Bronchial epithelial cell (primary cell): ENCODE measurements at regions not wholly inside any gene's neighbourhood (a gene's known extent, or its start where the extent isn't known, plus 50 kb on each side); places are given as distances from the start of the nearest gene placed in this dataset.

Experiments used
- DNase-seq: peaks from one replicate; pipeline ENCODE4 v3.0.0-alpha.2; 2010; ENCODE audit warnings: low read depth
- FAIRE-seq: peaks from 2 replicates; lab custom pipeline; 2011; peaks lifted over from hg19 to GRCh38; lab: Jason Lieb, UNC
- H3K27me3 ChIP-seq: 2 replicates; pipeline ENCODE4 v1.5.1; 2011; ENCODE audit warnings: low read length; ENCODE audit not compliant: control insufficient read depth, insufficient read depth
- H3K36me3 ChIP-seq: 2 replicates; pipeline ENCODE4 v1.5.1; 2011; ENCODE audit warnings: low read length; ENCODE audit not compliant: control insufficient read depth, insufficient read depth
- H3K4me3 ChIP-seq: 2 replicates; pipeline ENCODE4 v1.5.1; 2011; ENCODE audit warnings: mild to moderate bottlenecking, low read depth, low read length, control low read depth
- TF ChIP-seq, protein P1 (sequence below): IDR thresholded peaks from 2 replicates; pipeline ENCODE4 v1.5.1; 2011; ENCODE audit warnings: mild to moderate bottlenecking, moderate library complexity, low read length, control low read depth, inconsistent platforms; ENCODE audit not compliant: insufficient read depth, severe bottlenecking

DNA sequence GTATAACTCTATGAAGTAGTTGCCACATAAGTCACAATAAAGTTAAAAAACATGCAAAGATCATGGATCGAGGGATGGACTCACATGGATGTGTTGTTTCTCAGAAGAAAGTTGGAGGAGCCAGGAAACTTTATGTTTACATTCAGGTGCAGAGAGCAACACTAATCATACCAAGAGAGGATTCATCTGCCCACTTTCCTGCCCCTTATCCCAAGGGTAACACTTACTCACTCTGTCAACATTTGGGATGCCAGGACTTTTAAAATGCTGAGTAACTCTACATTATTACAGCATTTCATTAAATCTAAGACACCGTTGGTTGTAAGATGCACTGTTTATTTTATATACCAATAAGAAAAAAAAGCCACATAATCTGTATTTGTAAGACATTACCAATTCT lies 170.4 kb downstream of the KCNE4 start:
- TF ChIP-seq, protein P1, sequence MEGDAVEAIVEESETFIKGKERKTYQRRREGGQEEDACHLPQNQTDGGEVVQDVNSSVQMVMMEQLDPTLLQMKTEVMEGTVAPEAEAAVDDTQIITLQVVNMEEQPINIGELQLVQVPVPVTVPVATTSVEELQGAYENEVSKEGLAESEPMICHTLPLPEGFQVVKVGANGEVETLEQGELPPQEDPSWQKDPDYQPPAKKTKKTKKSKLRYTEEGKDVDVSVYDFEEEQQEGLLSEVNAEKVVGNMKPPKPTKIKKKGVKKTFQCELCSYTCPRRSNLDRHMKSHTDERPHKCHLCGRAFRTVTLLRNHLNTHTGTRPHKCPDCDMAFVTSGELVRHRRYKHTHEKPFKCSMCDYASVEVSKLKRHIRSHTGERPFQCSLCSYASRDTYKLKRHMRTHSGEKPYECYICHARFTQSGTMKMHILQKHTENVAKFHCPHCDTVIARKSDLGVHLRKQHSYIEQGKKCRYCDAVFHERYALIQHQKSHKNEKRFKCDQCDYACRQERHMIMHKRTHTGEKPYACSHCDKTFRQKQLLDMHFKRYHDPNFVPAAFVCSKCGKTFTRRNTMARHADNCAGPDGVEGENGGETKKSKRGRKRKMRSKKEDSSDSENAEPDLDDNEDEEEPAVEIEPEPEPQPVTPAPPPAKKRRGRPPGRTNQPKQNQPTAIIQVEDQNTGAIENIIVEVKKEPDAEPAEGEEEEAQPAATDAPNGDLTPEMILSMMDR, result no peak
- H3K4me3 ChIP-seq, result no peak overlapping the region
- H3K36me3 ChIP-seq, result no peaks in the 10 kb centered on the region
- peak; percentile 95 for DNase-seq
- no peaks in the 10 kb centered on the region for H3K27me3 ChIP-seq
- no peak for FAIRE-seq

DNA sequence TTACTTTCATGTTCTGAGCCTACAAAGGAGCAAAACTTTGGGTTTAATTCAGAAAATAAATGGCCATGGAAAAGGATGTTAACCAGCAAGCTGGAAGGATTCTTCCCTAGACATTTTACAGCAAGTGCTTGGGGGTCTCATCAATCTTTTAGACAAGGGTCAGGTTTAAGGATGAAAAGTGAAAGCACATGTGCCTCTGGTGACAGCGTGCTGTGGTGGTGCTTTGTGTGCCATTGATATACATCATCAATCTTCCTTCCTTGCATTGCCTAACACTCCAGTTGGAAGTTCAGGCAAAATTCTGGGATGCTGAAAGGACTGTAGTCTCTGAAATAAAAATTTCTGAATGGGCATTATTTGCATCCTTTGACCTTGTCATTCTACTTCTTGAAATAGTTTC lies 171.2 kb downstream of the KCNE4 start:
- H3K36me3 ChIP-seq, result no peaks in the 10 kb centered on the region

DNA sequence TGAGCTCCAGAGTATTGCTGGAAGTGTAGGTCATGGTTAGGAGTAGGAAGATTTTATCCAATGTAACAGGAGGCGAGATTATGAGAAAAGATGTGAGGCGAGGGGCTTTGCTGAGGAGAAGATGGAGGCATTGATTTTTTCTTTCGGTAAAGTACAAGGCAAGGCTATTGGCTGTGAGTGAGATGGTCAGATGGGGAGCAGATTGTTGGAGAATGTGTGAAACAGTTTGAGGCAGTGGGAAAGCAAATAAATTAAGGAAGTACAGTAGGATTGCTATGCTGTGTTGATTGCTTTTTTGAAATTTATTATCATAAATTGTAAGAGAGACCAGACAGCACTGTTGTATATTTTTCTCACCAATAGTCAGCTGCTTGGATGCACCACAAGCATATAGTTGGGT lies 173.3 kb downstream of the KCNE4 start:
- Histone ChIP-seq H3K36me3 (no peaks in the 10 kb centered on the region), H3K4me3 (no peak overlapping the region), H3K27me3 (no peaks in the 10 kb centered on the region)
- TF ChIP-seq, protein P1, result no peak
- FAIRE-seq, result no peak
- no peak for DNase-seq

More for the DNA sequence above, 171.2 kb downstream of the KCNE4 start:
- no peak for DNase-seq
- TF ChIP-seq, protein P1, result no peak
- no peak for FAIRE-seq
- Histone ChIP-seq H3K4me3 (no peak overlapping the region), H3K27me3 (no peaks in the 10 kb centered on the region)

DNA sequence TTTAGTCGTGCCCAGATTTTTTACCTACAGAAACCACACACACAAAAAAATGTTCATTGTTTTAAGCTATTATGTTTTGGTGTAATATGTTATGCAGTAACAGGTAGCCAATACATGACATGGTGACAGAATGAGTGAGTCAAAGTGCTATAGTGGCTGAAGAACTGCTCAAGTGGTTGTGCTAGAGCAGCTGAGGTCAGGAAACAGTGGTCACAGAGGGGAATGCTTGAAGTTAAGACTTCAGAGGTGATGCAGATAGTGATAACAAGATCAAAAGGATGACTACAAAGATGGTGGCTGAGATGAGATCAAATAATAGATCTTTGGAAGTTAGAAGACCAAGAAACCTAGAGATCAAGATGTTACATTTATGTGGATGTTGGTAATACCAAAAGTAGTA lies 174.3 kb downstream of the KCNE4 start:
- Histone ChIP-seq H3K4me3 (no peak overlapping the region), H3K36me3 (no peaks in the 10 kb centered on the region), H3K27me3 (no peaks in the 10 kb centered on the region)
- TF ChIP-seq, protein P1, result no peak
- no peak for DNase-seq
- FAIRE-seq, result peak; percentile 66

DNA sequence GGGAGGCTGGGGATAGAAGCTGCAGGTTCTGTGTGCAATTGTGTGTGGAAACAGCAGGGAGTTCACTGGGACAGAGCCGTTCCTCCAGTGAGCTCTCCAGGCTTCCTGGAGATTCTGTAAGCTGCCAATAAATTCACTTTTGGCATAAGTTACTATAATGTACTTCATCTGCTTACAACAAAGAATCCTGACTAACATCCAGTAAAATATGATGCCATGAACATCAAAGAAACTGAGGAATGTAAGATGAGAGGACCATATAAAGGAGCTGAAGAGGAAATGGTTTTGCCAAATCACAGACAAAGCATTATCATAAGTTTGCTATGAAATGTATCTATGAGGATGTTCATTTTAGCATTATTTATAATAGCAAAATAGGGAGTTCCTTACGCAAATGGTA lies 175.3 kb downstream of the KCNE4 start:
- no peaks in the 10 kb centered on the region for H3K27me3 ChIP-seq
- FAIRE-seq, result no peak
- TF ChIP-seq, protein P1, result no peak
- H3K4me3 ChIP-seq, result no peak overlapping the region
- DNase-seq, result no peak
- no peaks in the 10 kb centered on the region for H3K36me3 ChIP-seq

DNA sequence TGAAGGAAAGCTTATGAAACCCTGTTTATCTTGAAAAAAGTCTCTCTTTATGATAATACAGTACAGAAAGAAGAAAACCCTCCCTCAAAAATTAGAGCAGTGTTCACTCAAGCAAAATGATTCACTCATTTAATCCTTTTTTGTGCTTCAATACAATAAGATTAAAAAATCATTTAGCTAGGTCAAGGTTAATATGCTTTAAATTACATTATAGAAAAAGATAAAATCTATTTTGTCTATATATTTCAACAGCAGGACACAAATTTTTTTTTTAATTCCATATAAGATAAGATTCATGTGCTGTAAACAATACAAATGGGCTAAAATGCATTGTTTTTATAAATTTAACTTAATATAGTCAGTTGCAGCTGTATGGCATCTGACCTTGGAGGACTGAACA lies 176.9 kb downstream of the KCNE4 start:
- no peak for DNase-seq
- no peaks in the 10 kb centered on the region for H3K36me3 ChIP-seq
- H3K4me3 ChIP-seq, result no peak overlapping the region
- TF ChIP-seq, protein P1, result no peak
- FAIRE-seq, result no peak
- no peaks in the 10 kb centered on the region for H3K27me3 ChIP-seq
